K562 (cell line): ENCODE measurements at regions not wholly inside any gene's neighbourhood (a gene's known extent, or its start where the extent isn't known, plus 50 kb on each side); places are given as distances from the start of the nearest gene placed in this dataset.

ENCODE experiments used
- ATAC-seq: fragments of 200-7000 bp; cut with Tn5 transposase; 3 replicates; pipeline ENCODE4 v1.9.1; 2020; ENCODE audit warnings: moderate library complexity
- BruUV-seq: library from RNA; stranded (reverse); fragments of 400-500 nt; replicated peaks from 2 replicates; lab custom pipeline; 2021; lab: Mats Ljungman, UMichigan
- CTCF ChIA-PET: fragments of 300-600 bp; formaldehyde crosslinking; extraction: SDS; loops from one replicate; lab custom pipeline; 2021; ENCODE audit warnings: low intra/inter-chr PET ratio; lab: Yijun Ruan, JAX
- POLR2A ChIA-PET: fragments of 300-600, 350-650 bp; sonication (Branson Sonifier 250); formaldehyde crosslinking; extraction: SDS; loops from one replicate; lab custom pipeline; 2021; ENCODE audit warnings: antibody characterized with exemption, inconsistent platforms; lab: Yijun Ruan, JAX
- DNase-seq, 4 experiments: peaks; one replicate each; pipeline versions ENCODE4 v3.0.0 to v3.0.0-alpha.2; 2011 to 2018; ENCODE audit warnings: low spot score in 3 of 4, mixed read lengths in 3 of 4; ENCODE audit errors: extremely low read depth in 1 of 4
- FAIRE-seq: peaks from 2 replicates; lab custom pipeline; 2011; peaks lifted over from hg19 to GRCh38; lab: Jason Lieb, UNC
- H2AFZ ChIP-seq: 2 replicates; pipeline ENCODE4 v1.6.0; 2011; ENCODE audit warnings: low read depth, low read length, control low read depth, inconsistent platforms
- H3K27ac ChIP-seq: fragments of 200-600 bp; 3 replicates; pipeline ENCODE4 v1.8.0; 2011; ENCODE audit warnings: low read depth, mild to moderate bottlenecking, control low read depth, inconsistent platforms, low read length, moderate library complexity, mixed read lengths; ENCODE audit errors: extremely low read depth
- H3K27me3 ChIP-seq, 2 experiments: fragments of 300-600 bp in 1 of 2; 2 replicates in 1 of 2; 3 replicates in 1 of 2; pipeline versions ENCODE4 v1.6.0 to v1.8.0; 2011; ENCODE audit warnings: inconsistent platforms in 2 of 2, low read length in 2 of 2, mild to moderate bottlenecking in 1 of 2, mixed read lengths in 1 of 2, moderate library complexity in 1 of 2; ENCODE audit not compliant: control insufficient read depth in 2 of 2, insufficient read depth in 2 of 2
- H3K36me3 ChIP-seq: fragments of 300-600 bp; 3 replicates; pipeline ENCODE4 v1.8.0; 2011; ENCODE audit warnings: mild to moderate bottlenecking, low read length, inconsistent platforms; ENCODE audit not compliant: control insufficient read depth, insufficient read depth
- H3K4me1 ChIP-seq, 2 experiments: fragments of 200-600 bp in 1 of 2; replicated peaks in 1 of 2; 2 replicates in 1 of 2; 3 replicates in 1 of 2; pipeline versions ENCODE4 v1.5.1 to v1.8.0; 2011; ENCODE audit warnings: inconsistent platforms in 2 of 2, low read length in 2 of 2, mild to moderate bottlenecking in 1 of 2, mixed read lengths in 1 of 2, moderate library complexity in 1 of 2; ENCODE audit not compliant: control insufficient read depth in 2 of 2, insufficient read depth in 2 of 2
- H3K4me2 ChIP-seq: 2 replicates; pipeline ENCODE4 v1.6.1; 2011; ENCODE audit warnings: low read length, control low read depth, inconsistent platforms, mixed read lengths; ENCODE audit not compliant: insufficient read depth
- H3K4me3 ChIP-seq: fragments of 200-600 bp; sonication (generic), shearing (Covaris generic); 2 replicates; pipeline ENCODE4 v1.5.1; 2016; ENCODE audit warnings: control low read depth, inconsistent platforms
- H3K79me2 ChIP-seq: fragments of 200-600 bp; 3 replicates; pipeline ENCODE4 v1.8.0; 2011; ENCODE audit warnings: low read length, inconsistent platforms; ENCODE audit not compliant: control insufficient read depth, insufficient read depth
- H3K9ac ChIP-seq, 2 experiments: 2 replicates each; pipeline versions ENCODE4 v1.6.0 to v1.6.1; 2011; ENCODE audit warnings: low read depth in 2 of 2, low read length in 2 of 2, control low read depth in 1 of 2, inconsistent platforms in 1 of 2, mild to moderate bottlenecking in 1 of 2, mixed read lengths in 1 of 2; ENCODE audit not compliant: insufficient read depth in 1 of 2
- H3K9me1 ChIP-seq: one replicate; pipeline ENCODE4 v1.6.0; 2011; ENCODE audit warnings: inconsistent platforms, mild to moderate bottlenecking, low read length, moderate library complexity; ENCODE audit not compliant: control insufficient read depth, insufficient read depth
- H3K9me3 ChIP-seq: replicated peaks from 2 replicates; pipeline ENCODE4 v1.5.1; 2011; ENCODE audit warnings: low read depth, low read length, inconsistent platforms; ENCODE audit not compliant: control insufficient read depth, insufficient read depth
- H4K20me1 ChIP-seq: replicated peaks from 2 replicates; pipeline ENCODE4 v1.6.1; 2011; ENCODE audit warnings: low read length, inconsistent platforms, mixed read lengths; ENCODE audit not compliant: control insufficient read depth, insufficient read depth
- ARHGAP35 ChIP-seq: fragments of 450-650 bp; IDR thresholded peaks from 2 replicates; pipeline ENCODE4 v1.6.1; 2018; ENCODE audit not compliant: partially characterized antibody
- DNMT1 ChIP-seq: fragments of 450-650 bp; IDR thresholded peaks from 2 replicates; pipeline ENCODE4 v1.6.1; 2016; ENCODE audit warnings: antibody characterized with exemption, mild to moderate bottlenecking
- HSF4 ChIP-seq: fragments of 250-450 bp; sonication (Bioruptor Pico); IDR thresholded peaks from 2 replicates; pipeline ENCODE4 v2.1.2; 2022; ENCODE audit warnings: mild to moderate bottlenecking, moderate library complexity, borderline replicate concordance
- KAT7 ChIP-seq: sonication (generic); formaldehyde crosslinking; IDR thresholded peaks from 2 replicates; pipeline ENCODE4 v1.8.0; 2022; ENCODE audit warnings: missing genetic modification reagents, mild to moderate bottlenecking, borderline replicate concordance
- RHOXF2B ChIP-seq: fragments of 250-450 bp; sonication (Bioruptor Pico); conservative IDR thresholded peaks from 2 replicates; pipeline ENCODE4 v1.5.1; 2021
- TAL1 ChIP-seq: fragments of 450-650 bp; IDR thresholded peaks from 2 replicates; pipeline ENCODE4 v1.6.1; 2016; ENCODE audit warnings: mild to moderate bottlenecking
- TEAD1 ChIP-seq, 2 experiments: fragments of 450-650 bp in 1 of 2; sonication (generic) in 1 of 2; formaldehyde crosslinking; IDR thresholded peaks; 2 replicates each; pipeline versions ENCODE4 v1.4.0 to v1.8.0; 2020 to 2022; ENCODE audit warnings: mild to moderate bottlenecking in 2 of 2, missing genetic modification reagents in 1 of 2
- ZNF586 ChIP-seq: fragments of 450-650 bp; formaldehyde crosslinking; conservative IDR thresholded peaks from 2 replicates; pipeline ENCODE4 v1.4.0; 2020; ENCODE audit warnings: mild to moderate bottlenecking, moderate library complexity
- ZNF766 ChIP-seq: fragments of 200-800 bp; sonication (Bioruptor generic); conservative IDR thresholded peaks from 2 replicates; pipeline ENCODE4 v1.6.1; 2016; ENCODE audit warnings: missing genetic modification characterization, missing compliant biosample characterization
- ZNF778 ChIP-seq: fragments of 450-650 bp; formaldehyde crosslinking; IDR thresholded peaks from 2 replicates; pipeline ENCODE4 v1.4.0; 2020; ENCODE audit warnings: mild to moderate bottlenecking, moderate library complexity
- WGBS: fragments of 100-300 bp; shearing (Covaris generic); methylation state at CpG from one replicate; pipeline ENCODE4 v1.1.6; 2016; ENCODE audit warnings: low coverage, mixed read lengths; ENCODE audit not compliant: insufficient coverage; ENCODE audit errors: missing lambda C conversion rate; 5-methylcytosine and 5-hydroxymethylcytosine counted together
- in situ Hi-C: fragments of 300-500 bp; cut with MboI; formaldehyde crosslinking; loops from 4 replicates; pipeline ENCODE4 v1.15.0; 2018; ENCODE audit warnings: inconsistent platforms, mixed read lengths
- intact Hi-C: fragments of 100-400 bp; cut with micrococcal nuclease; formaldehyde crosslinking; loops from 2 replicates; pipeline ENCODE4 v1.14.2; 2022
- TF ChIP-seq, protein P1 (sequence below): fragments of 450-650 bp; conservative IDR thresholded peaks from 2 replicates; pipeline ENCODE4 v1.6.1; 2016; ENCODE audit warnings: missing genetic modification characterization, low read depth, mild to moderate bottlenecking, control low read depth, missing compliant biosample characterization
- TF ChIP-seq, protein P2 (sequence below): sonication (generic); formaldehyde crosslinking; IDR thresholded peaks from 2 replicates; pipeline ENCODE4 v1.8.1; 2023; ENCODE audit warnings: mild to moderate bottlenecking, missing genetic modification reagents
- TF ChIP-seq, protein P3 (sequence below): fragments of 250-450 bp; sonication (Bioruptor Pico); IDR thresholded peaks from 2 replicates; pipeline ENCODE4 v1.5.0; 2021
- TF ChIP-seq, protein P4 (sequence below): fragments of 450-650 bp; IDR thresholded peaks from 2 replicates; pipeline ENCODE4 v1.6.1; 2017; ENCODE audit warnings: antibody characterized with exemption, mild to moderate bottlenecking

DNA sequence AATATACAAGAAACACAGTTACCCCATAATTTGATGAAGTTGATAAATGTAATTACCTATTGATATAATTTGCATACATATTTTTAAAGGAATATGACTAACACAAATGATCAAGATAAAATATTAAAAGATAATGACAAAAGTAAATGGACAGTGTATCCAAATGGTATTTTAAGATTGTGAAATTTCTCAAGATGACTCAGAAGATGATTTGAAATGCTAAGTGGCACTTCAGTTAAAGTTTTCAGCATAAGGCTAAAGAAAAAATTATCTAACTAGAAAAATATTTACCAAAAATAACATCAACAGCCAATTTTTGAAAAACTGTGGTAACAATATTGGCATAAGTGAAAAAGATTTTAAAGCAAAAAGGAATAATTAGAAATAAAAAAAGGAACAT lies 248.4 kb upstream of the NDST4 start (continued):
- TF ChIP-seq ZNF766 (CRISPR knock-in tag) (no peak), TEAD1 (CRISPR knock-in tag; IDR thresholded peaks at IDR 0.05) (no peak)
- TF ChIP-seq, protein P1, sequence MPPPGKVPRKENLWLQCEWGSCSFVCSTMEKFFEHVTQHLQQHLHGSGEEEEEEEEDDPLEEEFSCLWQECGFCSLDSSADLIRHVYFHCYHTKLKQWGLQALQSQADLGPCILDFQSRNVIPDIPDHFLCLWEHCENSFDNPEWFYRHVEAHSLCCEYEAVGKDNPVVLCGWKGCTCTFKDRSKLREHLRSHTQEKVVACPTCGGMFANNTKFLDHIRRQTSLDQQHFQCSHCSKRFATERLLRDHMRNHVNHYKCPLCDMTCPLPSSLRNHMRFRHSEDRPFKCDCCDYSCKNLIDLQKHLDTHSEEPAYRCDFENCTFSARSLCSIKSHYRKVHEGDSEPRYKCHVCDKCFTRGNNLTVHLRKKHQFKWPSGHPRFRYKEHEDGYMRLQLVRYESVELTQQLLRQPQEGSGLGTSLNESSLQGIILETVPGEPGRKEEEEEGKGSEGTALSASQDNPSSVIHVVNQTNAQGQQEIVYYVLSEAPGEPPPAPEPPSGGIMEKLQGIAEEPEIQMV (tag): no peak
- TF ChIP-seq, protein P2, sequence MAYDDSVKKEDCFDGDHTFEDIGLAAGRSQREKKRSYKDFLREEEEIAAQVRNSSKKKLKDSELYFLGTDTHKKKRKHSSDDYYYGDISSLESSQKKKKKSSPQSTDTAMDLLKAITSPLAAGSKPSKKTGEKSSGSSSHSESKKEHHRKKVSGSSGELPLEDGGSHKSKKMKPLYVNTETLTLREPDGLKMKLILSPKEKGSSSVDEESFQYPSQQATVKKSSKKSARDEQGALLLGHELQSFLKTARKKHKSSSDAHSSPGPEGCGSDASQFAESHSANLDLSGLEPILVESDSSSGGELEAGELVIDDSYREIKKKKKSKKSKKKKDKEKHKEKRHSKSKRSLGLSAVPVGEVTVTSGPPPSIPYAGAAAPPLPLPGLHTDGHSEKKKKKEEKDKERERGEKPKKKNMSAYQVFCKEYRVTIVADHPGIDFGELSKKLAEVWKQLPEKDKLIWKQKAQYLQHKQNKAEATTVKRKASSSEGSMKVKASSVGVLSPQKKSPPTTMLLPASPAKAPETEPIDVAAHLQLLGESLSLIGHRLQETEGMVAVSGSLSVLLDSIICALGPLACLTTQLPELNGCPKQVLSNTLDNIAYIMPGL: no peak

DNA sequence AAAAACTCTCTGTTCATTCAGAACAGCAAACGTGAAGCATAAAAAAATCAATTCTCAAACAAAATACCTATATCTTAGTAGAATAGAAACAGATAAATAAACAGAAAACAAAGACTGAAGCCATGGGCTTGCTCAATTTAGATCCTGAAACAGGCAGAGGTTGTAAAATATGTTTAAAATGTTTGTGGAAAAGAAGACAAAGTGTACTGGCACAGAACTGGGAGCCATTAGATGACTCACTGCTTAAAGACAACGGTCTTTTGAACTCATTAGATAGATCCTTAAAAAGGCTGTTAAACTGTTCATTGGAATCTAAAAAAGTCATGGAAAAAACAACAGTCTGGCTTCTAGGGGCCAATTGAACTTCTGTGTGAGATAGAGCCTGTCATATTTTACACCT lies 247.0 kb upstream of the NDST4 start:
- Histone ChIP-seq H3K4me1 (no peaks in the 10 kb centered on the region), H3K4me2 (no peak overlapping the region), H3K9me1 (no peaks in the 10 kb centered on the region), H2AFZ (no peak overlapping the region), H3K27ac (no peak overlapping the region), H3K36me3 (no peaks in the 10 kb centered on the region), H3K4me3 (no peak overlapping the region), H3K27me3 (no peaks in the 10 kb centered on the region), H3K9ac (no peak overlapping the region), H3K79me2 (no peaks in the 10 kb centered on the region), H4K20me1 (no peaks in the 10 kb centered on the region), H3K9me3 (no peaks in the 10 kb centered on the region; the same call in 1 of the 2 replicates)
- no TSS peak for BruUV-seq
- FAIRE-seq (no peak), DNase-seq (no peak), ATAC-seq (no peak)
- 0% methylated on average over 2 of the region's 2 CpGs for WGBS
- intact Hi-C loops: no loop called here
- ChIA-PET CTCF (no interaction called here), POLR2A (no interaction called here)
- in situ Hi-C loops: no loop called here
- TF ChIP-seq, protein P3, sequence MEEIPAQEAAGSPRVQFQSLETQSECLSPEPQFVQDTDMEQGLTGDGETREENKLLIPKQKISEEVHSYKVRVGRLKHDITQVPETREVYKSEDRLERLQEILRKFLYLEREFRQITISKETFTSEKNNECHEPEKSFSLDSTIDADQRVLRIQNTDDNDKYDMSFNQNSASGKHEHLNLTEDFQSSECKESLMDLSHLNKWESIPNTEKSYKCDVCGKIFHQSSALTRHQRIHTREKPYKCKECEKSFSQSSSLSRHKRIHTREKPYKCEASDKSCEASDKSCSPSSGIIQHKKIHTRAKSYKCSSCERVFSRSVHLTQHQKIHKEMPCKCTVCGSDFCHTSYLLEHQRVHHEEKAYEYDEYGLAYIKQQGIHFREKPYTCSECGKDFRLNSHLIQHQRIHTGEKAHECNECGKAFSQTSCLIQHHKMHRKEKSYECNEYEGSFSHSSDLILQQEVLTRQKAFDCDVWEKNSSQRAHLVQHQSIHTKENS (CRISPR knock-in tag): no peak
- TF ChIP-seq KAT7 (CRISPR knock-in tag) (no peak), TAL1 (no peak), ARHGAP35 (no peak), ZNF778 (CRISPR knock-in tag) (no peak), HSF4 (CRISPR knock-in tag) (no peak), RHOXF2B (no peak), DNMT1 (no peak), ZNF586 (no peak)
- TF ChIP-seq, protein P4, sequence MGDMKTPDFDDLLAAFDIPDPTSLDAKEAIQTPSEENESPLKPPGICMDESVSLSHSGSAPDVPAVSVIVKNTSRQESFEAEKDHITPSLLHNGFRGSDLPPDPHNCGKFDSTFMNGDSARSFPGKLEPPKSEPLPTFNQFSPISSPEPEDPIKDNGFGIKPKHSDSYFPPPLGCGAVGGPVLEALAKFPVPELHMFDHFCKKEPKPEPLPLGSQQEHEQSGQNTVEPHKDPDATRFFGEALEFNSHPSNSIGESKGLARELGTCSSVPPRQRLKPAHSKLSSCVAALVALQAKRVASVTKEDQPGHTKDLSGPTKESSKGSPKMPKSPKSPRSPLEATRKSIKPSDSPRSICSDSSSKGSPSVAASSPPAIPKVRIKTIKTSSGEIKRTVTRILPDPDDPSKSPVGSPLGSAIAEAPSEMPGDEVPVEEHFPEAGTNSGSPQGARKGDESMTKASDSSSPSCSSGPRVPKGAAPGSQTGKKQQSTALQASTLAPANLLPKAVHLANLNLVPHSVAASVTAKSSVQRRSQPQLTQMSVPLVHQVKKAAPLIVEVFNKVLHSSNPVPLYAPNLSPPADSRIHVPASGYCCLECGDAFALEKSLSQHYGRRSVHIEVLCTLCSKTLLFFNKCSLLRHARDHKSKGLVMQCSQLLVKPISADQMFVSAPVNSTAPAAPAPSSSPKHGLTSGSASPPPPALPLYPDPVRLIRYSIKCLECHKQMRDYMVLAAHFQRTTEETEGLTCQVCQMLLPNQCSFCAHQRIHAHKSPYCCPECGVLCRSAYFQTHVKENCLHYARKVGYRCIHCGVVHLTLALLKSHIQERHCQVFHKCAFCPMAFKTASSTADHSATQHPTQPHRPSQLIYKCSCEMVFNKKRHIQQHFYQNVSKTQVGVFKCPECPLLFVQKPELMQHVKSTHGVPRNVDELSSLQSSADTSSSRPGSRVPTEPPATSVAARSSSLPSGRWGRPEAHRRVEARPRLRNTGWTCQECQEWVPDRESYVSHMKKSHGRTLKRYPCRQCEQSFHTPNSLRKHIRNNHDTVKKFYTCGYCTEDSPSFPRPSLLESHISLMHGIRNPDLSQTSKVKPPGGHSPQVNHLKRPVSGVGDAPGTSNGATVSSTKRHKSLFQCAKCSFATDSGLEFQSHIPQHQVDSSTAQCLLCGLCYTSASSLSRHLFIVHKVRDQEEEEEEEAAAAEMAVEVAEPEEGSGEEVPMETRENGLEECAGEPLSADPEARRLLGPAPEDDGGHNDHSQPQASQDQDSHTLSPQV: no peak
